ENCODE measurements at regions not wholly inside any gene's neighbourhood (a gene's known extent, or its start where the extent isn't known, plus 50 kb on each side); places are given as distances from the start of the nearest gene placed in this dataset.

DNA sequence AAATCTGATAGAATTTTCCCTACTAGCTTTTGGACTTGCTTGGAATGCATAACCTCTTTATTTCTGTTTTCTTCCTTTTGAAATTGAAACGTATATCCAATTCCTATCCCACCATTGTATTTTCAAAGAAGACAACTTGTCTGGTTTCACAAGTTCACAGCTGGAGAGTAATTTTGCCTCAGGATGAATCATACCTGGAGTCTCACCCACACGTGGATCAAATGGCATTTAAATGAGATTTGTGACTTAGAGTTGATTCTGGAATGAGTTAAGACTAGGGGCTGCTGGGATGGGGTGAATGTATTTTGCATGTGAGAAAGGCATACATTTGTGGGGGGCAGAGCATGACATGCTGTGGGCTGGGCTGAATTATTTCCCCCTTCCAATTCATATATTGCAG is 516.5 kb upstream of the MGAT4C start:
- no peak for DNase-seq (ENCODE audit: low read depth)
- TF ChIP-seq, protein P1, sequence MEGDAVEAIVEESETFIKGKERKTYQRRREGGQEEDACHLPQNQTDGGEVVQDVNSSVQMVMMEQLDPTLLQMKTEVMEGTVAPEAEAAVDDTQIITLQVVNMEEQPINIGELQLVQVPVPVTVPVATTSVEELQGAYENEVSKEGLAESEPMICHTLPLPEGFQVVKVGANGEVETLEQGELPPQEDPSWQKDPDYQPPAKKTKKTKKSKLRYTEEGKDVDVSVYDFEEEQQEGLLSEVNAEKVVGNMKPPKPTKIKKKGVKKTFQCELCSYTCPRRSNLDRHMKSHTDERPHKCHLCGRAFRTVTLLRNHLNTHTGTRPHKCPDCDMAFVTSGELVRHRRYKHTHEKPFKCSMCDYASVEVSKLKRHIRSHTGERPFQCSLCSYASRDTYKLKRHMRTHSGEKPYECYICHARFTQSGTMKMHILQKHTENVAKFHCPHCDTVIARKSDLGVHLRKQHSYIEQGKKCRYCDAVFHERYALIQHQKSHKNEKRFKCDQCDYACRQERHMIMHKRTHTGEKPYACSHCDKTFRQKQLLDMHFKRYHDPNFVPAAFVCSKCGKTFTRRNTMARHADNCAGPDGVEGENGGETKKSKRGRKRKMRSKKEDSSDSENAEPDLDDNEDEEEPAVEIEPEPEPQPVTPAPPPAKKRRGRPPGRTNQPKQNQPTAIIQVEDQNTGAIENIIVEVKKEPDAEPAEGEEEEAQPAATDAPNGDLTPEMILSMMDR (conservative IDR thresholded peaks at IDR 0.05; ENCODE audit: low read length): no peak
- H3K4me3 ChIP-seq (ENCODE audit: low read length): no peak overlapping the region

DNA sequence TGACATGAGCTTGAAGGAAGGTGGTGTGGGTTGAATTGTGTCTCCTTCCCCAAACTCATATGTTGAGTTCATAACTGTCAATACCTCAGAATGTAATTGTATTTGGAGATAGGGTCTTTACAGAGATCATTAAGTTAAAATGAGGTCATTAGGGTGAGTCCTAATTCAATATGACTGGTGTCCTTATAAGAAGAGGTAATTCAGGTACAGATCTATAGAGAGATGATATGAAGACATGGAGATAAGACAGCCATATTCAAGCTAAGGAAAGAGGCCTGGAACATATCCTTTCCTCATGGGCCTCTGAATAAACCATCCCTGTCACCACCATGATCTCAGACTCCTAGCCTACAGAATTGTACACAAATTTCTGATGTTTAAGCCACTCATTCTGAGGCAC is 514.7 kb upstream of the MGAT4C start:
- TF ChIP-seq, protein P1 (conservative IDR thresholded peaks at IDR 0.05; ENCODE audit: low read length): no peak

DNA sequence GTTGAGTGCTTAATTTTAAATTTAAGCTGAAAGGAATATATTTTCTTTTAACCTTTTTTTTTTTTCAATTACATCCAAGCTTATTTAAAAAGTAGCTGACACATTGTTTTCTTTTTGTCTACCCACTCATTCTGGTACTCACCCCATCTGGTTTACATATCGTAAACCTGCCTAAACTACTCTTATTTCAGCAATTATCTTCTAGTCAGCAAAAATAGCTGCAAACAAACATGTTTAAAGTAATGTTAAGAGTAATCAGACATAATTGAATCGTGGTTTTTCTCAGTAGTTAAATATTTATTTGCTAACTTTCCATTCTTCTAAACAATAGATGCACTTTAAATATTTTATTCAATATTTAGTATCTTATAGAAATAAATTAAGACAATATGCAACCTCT is 492.7 kb upstream of the MGAT4C start:
- TF ChIP-seq, protein P1 (conservative IDR thresholded peaks at IDR 0.05; ENCODE audit: low read length): no peak
- DNase-seq (ENCODE audit: low read depth): no peak
- no peak overlapping the region for H3K4me3 ChIP-seq (ENCODE audit: low read length)

More for the DNA sequence above, 514.7 kb upstream of the MGAT4C start:
- DNase-seq (ENCODE audit: low read depth): no peak
- no peak overlapping the region for H3K4me3 ChIP-seq (ENCODE audit: low read length)

DNA sequence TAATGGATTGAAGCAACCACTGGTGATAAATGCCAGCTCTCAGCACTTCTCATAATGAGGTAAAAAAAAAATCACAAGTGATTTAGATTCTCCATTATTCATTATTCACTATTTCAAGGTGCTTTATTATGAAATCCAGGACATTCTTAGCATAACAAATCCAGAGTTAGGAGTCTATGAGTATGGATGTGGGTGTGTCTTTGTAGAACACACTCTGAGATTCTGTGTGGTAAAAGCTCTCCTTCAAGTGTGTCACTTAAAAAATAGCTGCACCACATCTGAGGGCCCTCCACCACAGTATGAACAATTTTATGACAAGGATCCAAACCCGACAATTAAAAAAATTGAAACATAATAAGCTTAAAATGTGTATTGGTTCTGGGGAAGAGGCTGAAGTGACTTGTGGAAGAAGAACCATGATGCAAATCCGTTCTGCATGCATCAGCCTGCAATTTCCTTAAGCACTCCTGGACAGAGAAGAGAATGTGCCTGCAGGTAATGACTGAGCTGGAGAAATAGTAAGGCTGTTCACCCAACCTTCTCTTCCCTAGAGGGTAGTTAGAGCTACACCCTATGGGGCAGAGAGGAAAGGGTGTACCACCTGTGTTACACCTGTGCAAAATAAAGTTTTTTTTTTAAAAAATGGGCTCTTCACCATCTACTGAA is 488.5 kb upstream of the MGAT4C start:
- DNase-seq (ENCODE audit: low read depth): no peak
- TF ChIP-seq, protein P1 (conservative IDR thresholded peaks at IDR 0.05; ENCODE audit: low read length): no peak
- H3K4me3 ChIP-seq (ENCODE audit: low read length): no peak overlapping the region

DNA sequence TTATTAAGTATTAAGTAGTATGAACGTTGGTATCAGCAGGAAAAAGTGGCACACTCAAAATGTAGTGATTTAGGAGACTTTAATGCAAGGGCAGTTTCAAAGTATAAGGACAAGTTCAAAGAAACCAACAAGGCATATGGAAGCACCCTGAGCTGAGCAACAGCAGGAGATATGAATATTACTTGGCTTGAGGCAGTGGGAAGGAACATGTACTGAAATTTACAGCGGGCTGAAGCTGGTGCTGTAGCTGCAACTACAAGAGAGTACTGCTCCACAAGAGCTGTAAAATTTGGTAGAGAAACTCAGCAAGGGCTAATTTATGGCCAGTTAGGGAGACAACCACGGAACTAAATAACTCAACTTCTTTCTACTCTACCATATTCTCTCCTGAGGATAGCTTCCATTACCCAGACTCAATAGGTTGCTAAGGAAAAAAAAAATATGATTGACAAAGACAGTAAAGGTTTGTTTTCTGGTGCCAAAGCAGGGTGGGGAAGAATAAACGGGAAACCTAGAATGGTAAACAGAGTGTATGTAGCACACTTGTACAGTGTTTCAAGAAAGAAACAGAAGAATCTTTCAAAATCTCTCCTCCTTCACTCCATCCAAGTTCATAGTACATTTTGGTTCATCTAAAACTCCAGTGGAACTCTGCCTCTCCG is 487.8 kb upstream of the MGAT4C start:
- TF ChIP-seq, protein P1 (conservative IDR thresholded peaks at IDR 0.05; ENCODE audit: low read length): no peak
- H3K4me3 ChIP-seq (ENCODE audit: low read length): no peak overlapping the region
- DNase-seq (ENCODE audit: low read depth): no peak

DNA sequence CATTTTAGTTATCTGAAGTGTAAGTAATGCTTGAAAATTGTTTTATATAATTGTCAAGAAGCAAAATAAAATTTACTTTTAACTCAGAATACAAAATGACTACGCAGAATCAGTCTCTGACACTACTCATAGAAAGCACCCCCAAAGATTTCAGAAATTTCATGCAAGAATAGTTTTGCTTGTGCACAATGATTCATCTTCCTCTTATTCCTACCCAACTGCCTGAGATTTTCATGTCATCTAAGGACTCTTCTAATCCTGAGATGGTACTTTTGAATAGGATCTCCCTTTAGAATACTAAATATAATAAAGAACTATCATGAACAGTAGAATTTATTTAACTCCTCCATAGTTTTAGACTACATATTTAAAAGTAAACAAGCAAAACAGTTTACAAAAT is 485.3 kb upstream of the MGAT4C start:
- TF ChIP-seq, protein P1 (conservative IDR thresholded peaks at IDR 0.05; ENCODE audit: low read length): no peak
- DNase-seq (ENCODE audit: low read depth): no peak
- H3K4me3 ChIP-seq (ENCODE audit: low read length): no peak overlapping the region

DNA sequence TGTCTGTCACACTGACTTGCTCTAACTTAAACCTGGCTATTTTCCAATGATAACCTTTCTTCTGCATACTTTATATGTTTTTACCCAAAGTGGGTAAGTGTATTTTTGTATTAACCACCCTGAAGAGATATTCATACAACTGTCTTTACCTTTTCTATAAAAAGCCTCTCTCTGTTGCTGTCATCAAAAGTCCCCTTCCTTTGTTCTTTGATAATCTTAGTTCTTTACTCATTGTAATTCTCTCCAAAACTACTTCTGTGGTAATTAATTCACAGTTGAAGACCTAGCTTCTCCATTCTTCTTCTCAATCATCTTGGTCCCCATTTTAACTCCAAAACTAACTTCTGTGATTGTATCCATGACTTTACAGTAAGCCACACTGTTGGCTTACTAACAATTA is 479.7 kb upstream of the MGAT4C start:
- H3K4me3 ChIP-seq (ENCODE audit: low read length): no peak overlapping the region
- DNase-seq (ENCODE audit: low read depth): no peak
- TF ChIP-seq, protein P1 (conservative IDR thresholded peaks at IDR 0.05; ENCODE audit: low read length): no peak

Measured in AG10803 (cell line).